ENCODE measurements at regions not wholly inside any gene's neighbourhood (a gene's known extent, or its start where the extent isn't known, plus 50 kb on each side); places are given as distances from the start of the nearest gene placed in this dataset.

DNA sequence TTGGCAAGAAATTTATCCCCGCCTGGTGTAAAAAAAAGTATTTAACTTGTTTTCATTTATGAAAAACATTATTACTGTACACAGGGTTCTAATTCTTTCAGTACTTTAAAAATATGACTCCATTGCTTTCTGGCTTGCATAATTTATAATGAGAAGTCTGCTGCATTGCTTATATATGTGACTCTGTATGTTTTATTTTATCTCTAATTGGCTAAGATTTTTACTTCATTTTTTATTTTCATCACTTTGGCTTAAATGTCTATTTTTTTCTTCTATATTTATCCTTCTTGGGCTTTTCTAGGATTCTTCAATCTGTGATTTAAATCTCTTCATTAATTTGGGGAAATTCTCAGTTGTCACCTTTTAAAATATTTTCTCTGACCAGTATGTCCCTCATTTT, 636.6 kb upstream of the NR2F2 start:
- DNase-seq (ENCODE audit: low spot score) (no peak), FAIRE-seq (no peak), ATAC-seq (no peak)
- H3K36me3 ChIP-seq (replicated peaks in 1 of 2; ENCODE audit: control insufficient read depth in 1 of 2, insufficient read depth in 2 of 2, low read length in 2 of 2) = no peaks in the 10 kb centered on the region
- H3K4me2 ChIP-seq (ENCODE audit: low read depth, low read length) = no peak overlapping the region
- POLR2A ChIA-PET = no interaction called here
- no peaks in the 10 kb centered on the region for H4K20me1 ChIP-seq (ENCODE audit: insufficient read depth, low read length)
- H2AFZ ChIP-seq (ENCODE audit: low read length) = no peak overlapping the region
- 0% methylated on average over 1 of the region's 1 CpG for WGBS (ENCODE audit: low lambda C conversion rate)
- H3K4me3 ChIP-seq (replicated peaks in 1 of 3; ENCODE audit: insufficient read depth in 1 of 3, low read depth in 2 of 3, low read length in 3 of 3) = no peak overlapping the region
- H3K9ac ChIP-seq (ENCODE audit: insufficient read depth, low read depth, low read length) = no peak overlapping the region
- CTCF ChIA-PET (ENCODE audit: low intra/inter-chr PET ratio, low total read pairs) = no interaction called here
- in situ Hi-C loops (cut with HindIII; ENCODE audit: extremely low pct_ligation_motif_present, low pct_unique_long_range_greater_than_20kb) = no loop called here
- H3K4me1 ChIP-seq (ENCODE audit: insufficient read depth, low read length) = no peaks in the 10 kb centered on the region
- intact Hi-C loops (cut with micrococcal nuclease; ENCODE audit: unreplicated experiment) = no loop called here
- peaks cover 84% of the 10 kb centered on the region for H3K9me3 ChIP-seq (ENCODE audit: low read length)
- no TSS peak for BruUV-seq (replicated peaks)
- no peaks in the 10 kb centered on the region for H3K27me3 ChIP-seq (ENCODE audit: control insufficient read depth in 1 of 2, insufficient read depth in 2 of 2, low read length in 2 of 2)
- H3K79me2 ChIP-seq (ENCODE audit: insufficient read depth, low read length) = no peaks in the 10 kb centered on the region
- no peak overlapping the region for H3K27ac ChIP-seq (ENCODE audit: extremely low read length, insufficient read depth, low read length)
- no peak for TF ChIP-seq MXD4 (CRISPR knock-in tag; IDR thresholded peaks at IDR 0.05)
- no peak for TF ChIP-seq MAFF (IDR thresholded peaks at IDR 0.05; ENCODE audit: low read depth, low read length)
- TF ChIP-seq ZNF317 (CRISPR knock-in tag; IDR thresholded peaks at IDR 0.05) = peak; percentile 96
- no peak for TF ChIP-seq NR1H2 (CRISPR knock-in tag; IDR thresholded peaks at IDR 0.05; ENCODE audit: borderline replicate concordance, low read depth)

DNA sequence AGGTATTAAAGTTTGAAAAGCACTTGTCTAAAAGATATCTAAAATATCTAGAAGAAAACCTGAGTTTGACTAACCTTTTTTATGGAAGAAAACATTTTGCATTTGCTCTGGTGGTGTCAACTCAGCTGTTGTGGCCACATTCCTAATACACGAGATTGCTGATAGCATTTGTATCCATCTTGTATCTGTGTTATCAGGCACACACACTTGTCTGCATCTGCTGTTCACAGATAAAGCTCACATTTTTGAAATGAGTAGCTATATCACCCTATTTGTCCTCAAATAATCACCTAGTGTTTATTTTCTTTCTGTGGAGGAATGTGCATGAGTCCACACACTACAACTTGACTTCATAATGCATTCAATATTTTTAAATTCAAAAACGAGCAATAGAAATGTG, 632.3 kb upstream of the NR2F2 start:
- CTCF ChIA-PET (ENCODE audit: low intra/inter-chr PET ratio, low total read pairs) = no interaction called here
- ATAC-seq (no peak), FAIRE-seq (no peak), DNase-seq (ENCODE audit: low spot score) (no peak)
- Histone ChIP-seq H3K9me3 (ENCODE audit: low read length) (peaks cover 90% of the 10 kb centered on the region), H3K27me3 (ENCODE audit: control insufficient read depth in 1 of 2, insufficient read depth in 2 of 2, low read length in 2 of 2) (no peaks in the 10 kb centered on the region), H3K4me1 (ENCODE audit: insufficient read depth, low read length) (no peaks in the 10 kb centered on the region), H3K36me3 (replicated peaks in 1 of 2; ENCODE audit: control insufficient read depth in 1 of 2, insufficient read depth in 2 of 2, low read length in 2 of 2) (no peaks in the 10 kb centered on the region), H3K9ac (ENCODE audit: insufficient read depth, low read depth, low read length) (no peak overlapping the region), H3K4me3 (replicated peaks in 1 of 3; ENCODE audit: insufficient read depth in 1 of 3, low read depth in 2 of 3, low read length in 3 of 3) (no peak overlapping the region), H3K27ac (ENCODE audit: extremely low read length, insufficient read depth, low read length) (no peak overlapping the region), H3K79me2 (ENCODE audit: insufficient read depth, low read length) (no peaks in the 10 kb centered on the region), H2AFZ (ENCODE audit: low read length) (no peak overlapping the region), H3K4me2 (ENCODE audit: low read depth, low read length) (no peak overlapping the region), H4K20me1 (ENCODE audit: insufficient read depth, low read length) (no peaks in the 10 kb centered on the region)
- intact Hi-C loops (cut with micrococcal nuclease; ENCODE audit: unreplicated experiment) (no loop called here), in situ Hi-C loops (cut with HindIII; ENCODE audit: extremely low pct_ligation_motif_present, low pct_unique_long_range_greater_than_20kb) (no loop called here)
- 0% methylated on average over 2 of the region's 2 CpGs for WGBS (ENCODE audit: low lambda C conversion rate)
- BruUV-seq (replicated peaks) = no TSS peak
- POLR2A ChIA-PET = no interaction called here
- TF ChIP-seq, protein P1, sequence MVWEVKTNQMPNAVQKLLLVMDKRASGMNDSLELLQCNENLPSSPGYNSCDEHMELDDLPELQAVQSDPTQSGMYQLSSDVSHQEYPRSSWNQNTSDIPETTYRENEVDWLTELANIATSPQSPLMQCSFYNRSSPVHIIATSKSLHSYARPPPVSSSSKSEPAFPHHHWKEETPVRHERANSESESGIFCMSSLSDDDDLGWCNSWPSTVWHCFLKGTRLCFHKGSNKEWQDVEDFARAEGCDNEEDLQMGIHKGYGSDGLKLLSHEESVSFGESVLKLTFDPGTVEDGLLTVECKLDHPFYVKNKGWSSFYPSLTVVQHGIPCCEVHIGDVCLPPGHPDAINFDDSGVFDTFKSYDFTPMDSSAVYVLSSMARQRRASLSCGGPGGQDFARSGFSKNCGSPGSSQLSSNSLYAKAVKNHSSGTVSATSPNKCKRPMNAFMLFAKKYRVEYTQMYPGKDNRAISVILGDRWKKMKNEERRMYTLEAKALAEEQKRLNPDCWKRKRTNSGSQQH (CRISPR knock-in tag; IDR thresholded peaks at IDR 0.05; ENCODE audit: low read depth) = no peak
- TF ChIP-seq ZNF10 (CRISPR knock-in tag; IDR thresholded peaks at IDR 0.05; ENCODE audit: borderline replicate concordance, low read depth) (no peak), EHMT2 (IDR thresholded peaks at IDR 0.05; ENCODE audit: borderline replicate concordance, low read depth, low read length) (no peak), ZNF850 (CRISPR knock-in tag; conservative IDR thresholded peaks at IDR 0.05) (no peak), U2AF1 (optimal IDR thresholded peaks at IDR 0.05; ENCODE audit: low read depth, low read length) (no peak), ZNF792 (CRISPR knock-in tag; IDR thresholded peaks at IDR 0.05) (no peak)
- TF ChIP-seq, protein P2, sequence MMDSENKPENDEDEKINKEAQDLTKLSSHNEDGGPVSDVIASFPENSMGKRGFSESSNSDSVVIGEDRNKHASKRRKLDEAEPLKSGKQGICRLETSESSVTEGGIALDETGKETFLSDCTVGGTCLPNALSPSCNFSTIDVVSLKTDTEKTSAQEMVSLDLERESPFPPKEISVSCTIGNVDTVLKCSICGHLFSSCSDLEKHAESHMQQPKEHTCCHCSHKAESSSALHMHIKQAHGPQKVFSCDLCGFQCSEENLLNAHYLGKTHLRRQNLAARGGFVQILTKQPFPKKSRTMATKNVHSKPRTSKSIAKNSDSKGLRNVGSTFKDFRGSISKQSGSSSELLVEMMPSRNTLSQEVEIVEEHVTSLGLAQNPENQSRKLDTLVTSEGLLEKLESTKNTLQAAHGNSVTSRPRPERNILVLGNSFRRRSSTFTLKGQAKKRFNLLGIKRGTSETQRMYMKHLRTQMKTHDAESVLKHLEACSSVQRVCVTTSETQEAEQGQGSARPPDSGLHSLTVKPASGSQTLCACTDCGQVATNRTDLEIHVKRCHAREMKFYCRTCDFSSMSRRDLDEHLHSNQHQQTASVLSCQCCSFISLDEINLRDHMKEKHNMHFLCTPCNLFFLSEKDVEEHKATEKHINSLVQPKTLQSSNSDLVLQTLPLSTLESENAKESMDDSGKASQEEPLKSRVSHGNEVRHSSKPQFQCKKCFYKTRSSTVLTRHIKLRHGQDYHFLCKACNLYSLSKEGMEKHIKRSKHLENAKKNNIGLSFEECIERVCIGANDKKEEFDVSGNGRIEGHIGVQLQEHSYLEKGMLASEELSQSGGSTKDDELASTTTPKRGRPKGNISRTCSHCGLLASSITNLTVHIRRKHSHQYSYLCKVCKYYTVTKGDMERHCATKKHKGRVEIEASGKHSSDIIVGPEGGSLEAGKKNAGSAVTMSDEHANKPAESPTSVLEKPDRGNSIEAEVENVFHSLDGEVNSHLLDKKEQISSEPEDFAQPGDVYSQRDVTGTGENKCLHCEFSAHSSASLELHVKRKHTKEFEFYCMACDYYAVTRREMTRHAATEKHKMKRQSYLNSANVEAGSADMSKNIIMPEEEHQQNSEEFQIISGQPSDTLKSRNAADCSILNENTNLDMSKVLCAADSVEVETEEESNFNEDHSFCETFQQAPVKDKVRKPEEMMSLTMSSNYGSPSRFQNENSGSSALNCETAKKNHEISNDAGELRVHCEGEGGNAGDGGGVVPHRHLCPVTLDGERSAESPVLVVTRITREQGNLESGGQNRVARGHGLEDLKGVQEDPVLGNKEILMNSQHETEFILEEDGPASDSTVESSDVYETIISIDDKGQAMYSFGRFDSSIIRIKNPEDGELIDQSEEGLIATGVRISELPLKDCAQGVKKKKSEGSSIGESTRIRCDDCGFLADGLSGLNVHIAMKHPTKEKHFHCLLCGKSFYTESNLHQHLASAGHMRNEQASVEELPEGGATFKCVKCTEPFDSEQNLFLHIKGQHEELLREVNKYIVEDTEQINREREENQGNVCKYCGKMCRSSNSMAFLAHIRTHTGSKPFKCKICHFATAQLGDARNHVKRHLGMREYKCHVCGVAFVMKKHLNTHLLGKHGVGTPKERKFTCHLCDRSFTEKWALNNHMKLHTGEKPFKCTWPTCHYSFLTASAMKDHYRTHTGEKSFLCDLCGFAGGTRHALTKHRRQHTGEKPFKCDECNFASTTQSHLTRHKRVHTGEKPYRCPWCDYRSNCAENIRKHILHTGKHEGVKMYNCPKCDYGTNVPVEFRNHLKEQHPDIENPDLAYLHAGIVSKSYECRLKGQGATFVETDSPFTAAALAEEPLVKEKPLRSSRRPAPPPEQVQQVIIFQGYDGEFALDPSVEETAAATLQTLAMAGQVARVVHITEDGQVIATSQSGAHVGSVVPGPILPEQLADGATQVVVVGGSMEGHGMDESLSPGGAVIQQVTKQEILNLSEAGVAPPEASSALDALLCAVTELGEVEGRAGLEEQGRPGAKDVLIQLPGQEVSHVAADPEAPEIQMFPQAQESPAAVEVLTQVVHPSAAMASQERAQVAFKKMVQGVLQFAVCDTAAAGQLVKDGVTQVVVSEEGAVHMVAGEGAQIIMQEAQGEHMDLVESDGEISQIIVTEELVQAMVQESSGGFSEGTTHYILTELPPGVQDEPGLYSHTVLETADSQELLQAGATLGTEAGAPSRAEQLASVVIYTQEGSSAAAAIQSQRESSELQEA (CRISPR knock-in tag; IDR thresholded peaks at IDR 0.05; ENCODE audit: not compliant biosample characterization) = no peak
